IMR-90 (cell line): ENCODE measurements at regions not wholly inside any gene's neighbourhood (a gene's known extent, or its start where the extent isn't known, plus 50 kb on each side); places are given as distances from the start of the nearest gene placed in this dataset.

Experiments
- BHLHE40 ChIP-seq: fragments of 150-350 bp; IDR thresholded peaks from 2 replicates; pipeline ENCODE4 v1.6.1; 2016; ENCODE audit warnings: mild to moderate bottlenecking, low read depth, low read length
- CEBPB ChIP-seq: IDR thresholded peaks from 2 replicates; pipeline ENCODE4 v1.6.1; 2012; ENCODE audit warnings: low read depth, low read length, improper control_type of control experiment
- CHD1 ChIP-seq: IDR thresholded peaks from 2 replicates; pipeline ENCODE4 v1.6.1; 2012; ENCODE audit warnings: low read depth, low read length, improper control_type of control experiment
- CTCF ChIP-seq: conservative IDR thresholded peaks from 2 replicates; pipeline ENCODE4 v1.5.1; 2012; ENCODE audit warnings: mild to moderate bottlenecking, low read depth, low read length, improper control_type of control experiment
- ELK1 ChIP-seq: fragments of 150-350 bp; IDR thresholded peaks from 2 replicates; pipeline ENCODE4 v1.6.1; 2016; ENCODE audit warnings: low read depth, mild to moderate bottlenecking, low read length, moderate library complexity, borderline replicate concordance
- FOS ChIP-seq: fragments of 150-350 bp; IDR thresholded peaks from 2 replicates; pipeline ENCODE4 v1.6.1; 2016; ENCODE audit warnings: low read depth, low read length
- MAFK ChIP-seq: IDR thresholded peaks from 2 replicates; pipeline ENCODE4 v1.6.1; 2012; ENCODE audit warnings: low read depth, low read length, improper control_type of control experiment
- MAZ ChIP-seq: IDR thresholded peaks from 2 replicates; pipeline ENCODE4 v1.6.1; 2012; ENCODE audit warnings: low read depth, mild to moderate bottlenecking, low read length, improper control_type of control experiment, moderate library complexity, borderline replicate concordance
- MXI1 ChIP-seq: IDR thresholded peaks from 2 replicates; pipeline ENCODE4 v1.6.1; 2012; ENCODE audit warnings: low read depth, mild to moderate bottlenecking, low read length, moderate library complexity, borderline replicate concordance
- POLR2A ChIP-seq: IDR thresholded peaks from 2 replicates; pipeline ENCODE4 v1.6.1; 2012; ENCODE audit warnings: mild to moderate bottlenecking, low read depth, low read length
- SMC3 ChIP-seq: fragments of 150-350 bp; IDR thresholded peaks from 2 replicates; pipeline ENCODE4 v1.6.1; 2016; ENCODE audit warnings: low read depth, mild to moderate bottlenecking, antibody characterized with exemption, low read length, moderate library complexity

- TF ChIP-seq CEBPB = no peak
- TF ChIP-seq POLR2A = no peak
- TF ChIP-seq CTCF = no peak
- TF ChIP-seq MAZ = no peak
- no peak for TF ChIP-seq CHD1
- no peak for TF ChIP-seq MXI1
- TF ChIP-seq ELK1 = no peak
- TF ChIP-seq BHLHE40 = no peak
- no peak for TF ChIP-seq SMC3
- no peak for TF ChIP-seq MAFK
- TF ChIP-seq FOS = no peak
Observed at GRCh38 chr3:11930084-11930483, 74.1 kb upstream of the SYN2 start.
